ENCODE measurements at regions not wholly inside any gene's neighbourhood (a gene's known extent, or its start where the extent isn't known, plus 50 kb on each side); places are given as distances from the start of the nearest gene placed in this dataset.

GRCh38 chr13:29935309-29935981 lies 85.0 kb upstream of the UBL3 start:
- intact Hi-C loops (cut with micrococcal nuclease) = loop anchor here (1.0 to 5.0 kb wide), 15 partner anchors 19 to 1798 kb away; partner anchors contain the start of genes HMGB1, PAN3, SLC7A1 and UBL3

- intact Hi-C loops (cut with micrococcal nuclease) = loop anchor here (1.0 to 5.0 kb wide), 15 partner anchors 20 to 1797 kb away; partner anchors contain the start of genes HMGB1, PAN3, SLC7A1 and UBL3
These were observed 84.3 kb upstream of the UBL3 start for GRCh38 chr13:29934531-29935308.

DNA sequence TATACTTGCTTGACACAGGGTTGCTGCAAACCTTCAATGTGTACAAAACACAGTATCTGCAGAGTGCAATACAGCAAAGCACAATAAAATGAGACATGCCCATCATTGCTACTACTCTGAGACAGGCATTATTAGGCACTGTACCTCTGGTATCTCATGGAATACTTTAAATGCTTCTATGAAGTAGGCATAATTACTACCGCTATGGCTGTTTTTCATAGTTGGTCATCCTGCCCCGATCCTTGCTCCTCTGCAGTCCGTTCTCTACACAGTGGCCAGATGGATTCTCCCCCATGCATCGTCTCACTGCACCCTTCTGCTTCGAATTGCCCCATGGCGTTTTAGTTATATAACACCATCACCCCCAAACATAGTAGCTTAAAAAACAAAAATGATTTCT lies 83.0 kb upstream of the UBL3 start:
- intact Hi-C loops (cut with micrococcal nuclease) = no loop called here

DNA sequence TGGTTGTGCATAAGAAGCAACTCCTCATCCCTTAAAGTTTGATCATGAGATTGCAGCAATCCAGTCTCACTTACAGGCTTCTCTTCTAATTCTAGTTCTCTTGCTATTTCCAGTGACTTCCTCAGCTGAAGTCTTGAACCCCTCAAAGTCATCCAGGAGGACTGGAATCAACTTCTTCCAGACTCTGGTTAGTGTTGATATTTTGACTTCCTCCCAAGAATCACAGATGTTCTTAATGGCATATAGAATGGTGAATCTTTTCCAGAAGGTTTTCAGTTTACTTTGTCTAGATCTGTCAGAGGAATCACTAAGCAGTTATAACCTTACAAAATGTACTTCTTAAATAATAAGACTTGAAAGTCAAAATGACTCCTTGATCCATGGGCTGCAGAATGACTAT lies 81.3 kb upstream of the UBL3 start:
- intact Hi-C loops (cut with micrococcal nuclease) = no loop called here

DNA sequence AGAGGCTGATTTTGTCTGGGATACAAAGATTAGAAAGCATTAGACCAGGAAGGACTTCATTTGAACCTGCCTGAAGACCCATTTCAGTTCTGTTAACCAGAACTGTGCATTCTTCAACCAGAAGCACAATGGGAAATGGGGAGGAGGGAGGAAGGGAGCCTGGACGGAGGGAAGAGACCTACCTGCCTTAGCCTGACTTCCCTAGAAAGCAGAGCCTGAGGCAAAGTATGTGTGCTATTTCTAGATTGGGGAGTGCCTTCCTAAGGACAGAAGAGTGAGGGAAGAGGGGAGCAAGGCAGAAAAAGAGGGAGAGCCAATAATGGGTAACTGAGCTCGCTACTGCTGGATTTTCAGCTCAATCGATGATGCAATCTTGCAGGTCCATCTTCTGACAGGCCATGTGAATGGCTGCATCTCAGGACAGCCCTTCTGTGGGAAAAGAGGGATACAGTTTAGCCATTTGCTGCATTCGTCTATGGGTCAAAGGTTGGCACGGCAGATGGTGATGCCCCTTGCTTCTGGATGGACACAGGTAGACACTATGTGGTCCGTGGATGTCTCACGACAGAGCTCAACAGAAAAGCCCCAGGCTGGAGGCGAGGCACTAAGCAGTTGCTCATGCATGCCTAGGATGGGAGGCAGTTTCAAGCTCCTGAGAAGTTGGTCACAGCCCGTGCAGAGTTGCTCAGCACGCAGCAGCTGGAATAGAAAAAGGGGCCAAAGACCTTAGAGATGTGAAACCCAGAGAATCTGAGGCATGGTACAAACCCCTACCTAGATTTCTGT lies 78.8 kb upstream of the UBL3 start:
- intact Hi-C loops (cut with micrococcal nuclease) = no loop called here

- intact Hi-C loops (cut with micrococcal nuclease) = no loop called here
These were observed 75.7 kb upstream of the UBL3 start for GRCh38 chr13:29926098-29926476.

GRCh38 chr13:29925457-29926097 lies 75.2 kb upstream of the UBL3 start:
- intact Hi-C loops (cut with micrococcal nuclease) = loop anchor here (2.0 kb wide), 1 partner anchor 23 kb away; no protein-coding TSS in a partner anchor

DNA sequence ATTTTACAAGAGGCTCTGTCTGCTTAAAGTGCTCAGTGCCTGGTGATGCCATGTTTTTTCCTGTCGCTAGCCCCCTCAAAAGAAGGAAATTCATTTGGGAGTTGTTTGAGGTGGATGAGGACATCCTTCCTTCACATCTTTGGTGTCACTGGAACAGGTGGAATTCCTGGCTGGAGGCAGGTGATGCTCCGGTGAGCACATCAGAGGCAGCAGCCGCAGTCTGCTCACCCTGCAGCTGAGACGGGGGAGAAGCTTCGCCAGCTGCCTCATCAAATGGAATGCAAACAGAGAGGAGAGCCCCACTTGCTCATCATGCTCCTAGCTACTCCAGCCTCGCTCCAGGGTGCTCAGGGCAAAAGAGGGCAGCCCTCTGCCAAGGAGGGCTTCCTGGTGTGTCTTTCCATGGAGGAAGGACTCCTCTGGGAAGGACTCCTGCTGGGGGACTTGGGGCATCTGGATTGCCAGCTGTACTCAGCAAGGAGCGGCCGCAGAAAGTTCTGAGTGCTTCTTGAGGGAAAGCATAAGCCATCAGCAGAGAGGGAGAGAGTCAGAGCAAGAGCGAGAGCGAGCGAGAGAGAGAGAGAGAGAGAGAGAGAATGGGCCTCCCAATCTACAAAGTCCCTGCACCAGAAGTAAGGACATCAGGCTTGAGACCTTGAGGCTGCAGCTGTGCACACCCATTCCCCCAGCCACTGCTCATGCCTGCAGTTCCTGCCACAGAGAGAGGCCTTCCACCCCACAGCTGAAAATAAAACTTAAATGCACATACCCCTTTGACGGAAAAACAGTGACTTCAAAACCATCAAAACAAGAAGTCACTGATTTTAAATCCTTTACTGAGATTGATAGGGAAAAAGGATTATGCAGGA lies 74.3 kb upstream of the UBL3 start:
- intact Hi-C loops (cut with micrococcal nuclease) = loop anchor here (2.0 to 5.0 kb wide), 2 partner anchors 22 to 77 kb away; no protein-coding TSS in a partner anchor

GRCh38 chr13:29923554-29924481 lies 73.4 kb upstream of the UBL3 start:
- intact Hi-C loops (cut with micrococcal nuclease) = loop anchor here (2.0 to 5.0 kb wide), 2 partner anchors 21 to 77 kb away; no protein-coding TSS in a partner anchor

- intact Hi-C loops (cut with micrococcal nuclease) = loop anchor here (5.0 kb wide), 1 partner anchor 76 kb away; no protein-coding TSS in a partner anchor
These were observed 72.5 kb upstream of the UBL3 start for GRCh38 chr13:29922896-29923295.

GRCh38 chr13:29922281-29922821 lies 71.9 kb upstream of the UBL3 start:
- intact Hi-C loops (cut with micrococcal nuclease) = loop anchor here (5.0 kb wide), 1 partner anchor 75 kb away; no protein-coding TSS in a partner anchor

GRCh38 chr13:29921542-29921941 lies 71.1 kb upstream of the UBL3 start:
- intact Hi-C loops (cut with micrococcal nuclease) = loop anchor here (5.0 kb wide), 1 partner anchor 74 kb away; no protein-coding TSS in a partner anchor

DNA sequence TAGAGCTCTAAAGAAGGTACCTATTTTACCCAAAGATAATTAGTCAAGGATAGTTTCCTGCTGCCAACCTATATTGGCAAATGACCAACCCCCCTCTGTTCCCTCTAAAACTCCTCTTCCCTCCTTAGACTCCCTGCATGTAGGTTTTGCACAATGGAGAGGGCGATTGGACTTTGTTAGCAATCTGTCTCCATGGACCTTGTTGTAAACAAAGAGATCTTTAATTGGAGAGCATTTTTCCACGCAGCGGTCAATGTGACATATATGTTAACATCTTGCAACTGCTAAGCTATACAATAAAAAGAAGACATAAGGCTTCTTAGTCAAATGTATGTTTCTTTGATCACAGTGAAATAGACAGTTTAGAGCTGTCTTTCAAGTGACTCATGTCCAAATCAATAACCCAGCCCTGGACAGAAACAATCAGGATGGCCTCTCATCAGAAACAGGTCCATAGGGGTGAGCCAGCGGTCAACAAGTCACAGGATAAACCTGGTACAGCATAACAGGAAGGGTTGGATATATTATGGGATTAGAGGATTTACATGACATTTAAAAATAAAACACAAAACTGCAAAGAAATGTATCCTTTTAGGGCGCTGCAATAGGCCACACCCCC lies 69.7 kb upstream of the UBL3 start:
- intact Hi-C loops (cut with micrococcal nuclease) = loop anchor here (5.0 kb wide), 1 partner anchor 73 kb away; no protein-coding TSS in a partner anchor

- intact Hi-C loops (cut with micrococcal nuclease) = no loop called here
These were observed 68.4 kb upstream of the UBL3 start for GRCh38 chr13:29918845-29919244.

DNA sequence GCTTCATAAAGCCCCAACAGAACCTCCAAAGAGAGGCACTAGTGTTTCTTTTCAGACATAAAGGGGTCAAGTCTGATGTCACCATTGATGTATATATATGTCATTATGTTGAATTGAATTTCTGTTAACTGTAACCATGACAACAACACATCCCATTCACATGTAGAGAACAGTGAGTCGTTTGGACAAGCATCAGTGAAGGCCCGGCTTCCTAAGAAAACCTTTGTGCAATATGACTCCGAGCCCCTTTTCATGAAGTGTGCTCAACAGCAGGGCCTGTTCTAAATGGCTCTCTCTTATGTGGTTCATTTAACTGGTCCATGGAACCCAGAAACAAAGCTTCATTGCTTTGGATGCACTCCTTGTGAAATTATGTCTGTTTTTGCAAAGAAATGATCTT lies 67.2 kb upstream of the UBL3 start:
- intact Hi-C loops (cut with micrococcal nuclease) = no loop called here

DNA sequence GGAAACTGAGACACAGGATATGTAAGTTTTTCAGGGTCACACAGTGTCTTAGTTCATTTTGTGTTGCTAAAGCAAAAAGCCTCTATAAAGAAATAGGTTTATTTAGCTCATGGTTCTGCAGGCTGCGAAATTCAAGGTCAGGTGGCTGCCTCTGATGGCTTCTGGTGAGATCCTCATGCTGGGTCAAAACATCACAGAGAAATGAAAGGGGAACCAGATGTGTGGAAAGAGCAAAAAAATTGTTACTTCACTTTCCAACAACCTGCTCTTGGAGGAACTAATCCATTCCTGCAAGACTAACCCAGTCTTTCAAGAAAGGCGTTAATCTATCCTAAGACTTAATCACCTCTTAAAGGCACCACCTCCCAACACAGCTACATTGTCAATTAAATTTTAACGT lies 64.2 kb upstream of the UBL3 start:
- intact Hi-C loops (cut with micrococcal nuclease) = no loop called here

DNA sequence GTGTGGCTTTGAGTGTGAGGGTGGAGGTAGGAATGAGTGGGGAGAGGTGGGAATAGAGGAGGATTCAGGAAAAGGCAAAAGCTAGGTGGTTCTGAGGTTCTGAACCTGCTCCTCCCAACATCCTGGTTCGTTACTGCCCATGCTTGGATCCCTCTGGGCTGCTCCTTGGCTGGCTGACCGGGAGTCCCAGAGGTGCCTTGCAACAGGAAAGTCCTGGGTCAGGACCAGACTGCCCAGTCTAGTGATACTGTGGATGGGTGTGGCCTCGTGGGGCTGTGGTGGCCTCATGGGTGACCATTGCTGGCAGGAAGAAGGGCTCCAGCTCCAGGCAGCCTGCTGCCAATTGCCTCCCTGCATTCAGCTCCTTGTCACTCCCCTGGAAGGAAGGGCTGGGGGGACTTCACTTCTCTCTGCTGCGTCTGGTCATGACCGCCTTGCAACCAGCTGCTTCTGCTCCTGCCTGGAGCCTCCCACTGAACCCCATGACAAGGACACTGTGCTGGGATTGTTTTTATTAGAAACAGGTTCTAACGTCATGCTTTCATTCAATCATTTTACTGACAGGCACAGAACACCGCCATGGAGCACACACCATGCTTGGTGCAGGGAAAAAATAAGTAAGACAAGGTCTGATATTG lies 61.5 kb upstream of the UBL3 start:
- intact Hi-C loops (cut with micrococcal nuclease) = no loop called here

Measured in T-helper 1 cell treated with Interleukin-12 subunit alpha and Interleukin-12 subunit beta and Interleukin-4 antibody, amounts not matched to agents 30 ng/mL and 1 ng/mL, for 36 hours (primary cell).